SK-N-SH (cell line): ENCODE measurements at regions not wholly inside any gene's neighbourhood (a gene's known extent, or its start where the extent isn't known, plus 50 kb on each side); places are given as distances from the start of the nearest gene placed in this dataset.

Source experiments
- CTCF ChIA-PET: fragments of 300-600, 350-600 bp; formaldehyde crosslinking; extraction: SDS; loops from one replicate; lab custom pipeline; 2021; lab: Yijun Ruan, JAX
- POLR2A ChIA-PET: fragments of 350-600 bp; sonication (Branson Sonifier 250); formaldehyde crosslinking; extraction: SDS; loops from one replicate; lab custom pipeline; 2020; ENCODE audit warnings: antibody characterized with exemption, inconsistent platforms; lab: Yijun Ruan, JAX
- DNase-seq: peaks from one replicate; pipeline ENCODE4 v3.0.0; 2012
- H2AFZ ChIP-seq: fragments of 200-600 bp; sonication (generic); 2 replicates; pipeline ENCODE4 v1.8.1; 2016; ENCODE audit warnings: antibody characterized with exemption, mild to moderate bottlenecking, low read depth
- H3F3A ChIP-seq: fragments of 200-600 bp; sonication (generic); replicated peaks from 2 replicates; pipeline ENCODE3; 2016; ENCODE audit warnings: antibody characterized with exemption, mild to moderate bottlenecking; ENCODE audit not compliant: insufficient read depth
- H3K27ac ChIP-seq, 2 experiments: fragments of 200-500 bp in 1 of 2; fragments of 200-600 bp in 1 of 2; sonication (Bioruptor generic) in 1 of 2; sonication (generic), shearing (Covaris generic) in 1 of 2; 2 replicates each; pipeline versions ENCODE4 v1.5.1 to v1.6.1; 2014 to 2016; ENCODE audit warnings: low read depth in 2 of 2, inconsistent platforms in 1 of 2, low read length in 1 of 2, mild to moderate bottlenecking in 1 of 2, mixed read lengths in 1 of 2
- H3K27me3 ChIP-seq: fragments of 200-600 bp; sonication (generic), shearing (Covaris generic); 2 replicates; pipeline ENCODE4 v1.6.1; 2016; ENCODE audit warnings: mixed run types; ENCODE audit not compliant: insufficient read depth
- H3K36me3 ChIP-seq, 2 experiments: fragments of 200-500 bp in 1 of 2; fragments of 200-600 bp in 1 of 2; sonication (Bioruptor generic) in 1 of 2; sonication (generic) in 1 of 2; replicated peaks in 1 of 2; 2 replicates each; pipeline versions ENCODE3 to v1.5.1; 2014 to 2016; ENCODE audit warnings: low read length in 1 of 2, mild to moderate bottlenecking in 1 of 2; ENCODE audit not compliant: insufficient read depth in 2 of 2, control insufficient read depth in 1 of 2
- H3K4me1 ChIP-seq, 2 experiments: fragments of 200-500 bp in 1 of 2; fragments of 200-600 bp in 1 of 2; sonication (Bioruptor generic) in 1 of 2; sonication (generic), shearing (Covaris generic) in 1 of 2; 2 replicates each; pipeline versions ENCODE4 v1.5.1 to v1.6.1; 2014 to 2016; ENCODE audit warnings: low read depth in 1 of 2, low read length in 1 of 2, mixed run types in 1 of 2; ENCODE audit not compliant: insufficient read depth in 2 of 2, control insufficient read depth in 1 of 2
- H3K4me2 ChIP-seq: fragments of 200-600 bp; sonication (generic), shearing (Covaris generic); 2 replicates; pipeline ENCODE4 v1.6.1; 2017; ENCODE audit warnings: mixed run types
- H3K4me3 ChIP-seq, 2 experiments: fragments of 200-500 bp in 1 of 2; fragments of 200-600 bp in 1 of 2; sonication (Bioruptor generic) in 1 of 2; sonication (generic), shearing (Covaris generic) in 1 of 2; 2 replicates each; pipeline versions ENCODE4 v1.5.1 to v1.8.1; 2014 to 2016; ENCODE audit warnings: low read depth in 2 of 2, inconsistent platforms in 1 of 2, low read length in 1 of 2, mild to moderate bottlenecking in 1 of 2, mixed read lengths in 1 of 2, moderate library complexity in 1 of 2
- H3K79me2 ChIP-seq: fragments of 200-600 bp; sonication (generic); 2 replicates; pipeline ENCODE4 v1.8.1; 2017; ENCODE audit warnings: mild to moderate bottlenecking; ENCODE audit not compliant: insufficient read depth
- H3K9ac ChIP-seq: fragments of 200-600 bp; sonication (generic); 2 replicates; pipeline ENCODE4 v1.6.1; 2017; ENCODE audit warnings: mixed run types
- H3K9me2 ChIP-seq: fragments of 200-600 bp; sonication (generic); 2 replicates; pipeline ENCODE4 v1.6.1; 2017; ENCODE audit warnings: mixed run types
- H3K9me3 ChIP-seq: fragments of 200-600 bp; sonication (generic); 2 replicates; pipeline ENCODE4 v1.6.1; 2017; ENCODE audit warnings: mixed run types, mild to moderate bottlenecking, moderate library complexity
- H4K20me1 ChIP-seq: fragments of 200-600 bp; sonication (generic); 2 replicates; pipeline ENCODE4 v1.6.1; 2017; ENCODE audit warnings: mild to moderate bottlenecking, mixed run types; ENCODE audit not compliant: insufficient read depth
- CHD2 ChIP-seq: fragments of 150-350 bp; IDR thresholded peaks from 2 replicates; pipeline ENCODE4 v1.6.1; 2018; ENCODE audit warnings: low read length; ENCODE audit not compliant: partially characterized antibody
- ELF1 ChIP-seq: IDR thresholded peaks from 2 replicates; pipeline ENCODE4 v1.4.0; 2012
- EP300 ChIP-seq, 2 experiments: IDR thresholded peaks; 2 replicates each; pipeline versions ENCODE4 v1.4.0 to v1.6.1; 2012; ENCODE audit warnings: borderline replicate concordance in 1 of 2, low read depth in 1 of 2, low read length in 1 of 2
- FOSL2 ChIP-seq: IDR thresholded peaks from 2 replicates; pipeline ENCODE4 v1.4.0; 2012; ENCODE audit warnings: low read depth, mild to moderate bottlenecking, moderate library complexity, borderline replicate concordance
- IRF3 ChIP-seq: fragments of 150-350 bp; IDR thresholded peaks from 2 replicates; pipeline ENCODE4 v1.6.1; 2016; ENCODE audit warnings: mild to moderate bottlenecking, low read depth, low read length
- JUND ChIP-seq: IDR thresholded peaks from 2 replicates; pipeline ENCODE4 v1.4.0; 2012
- MAX ChIP-seq: IDR thresholded peaks from 2 replicates; pipeline ENCODE4 v1.4.0; 2012; ENCODE audit warnings: low read depth
- MXI1 ChIP-seq: IDR thresholded peaks from 2 replicates; pipeline ENCODE4 v1.6.1; 2012; ENCODE audit warnings: mild to moderate bottlenecking, low read depth, low read length, improper control_type of control experiment
- NFIC ChIP-seq: IDR thresholded peaks from 2 replicates; pipeline ENCODE4 v1.4.0; 2012; ENCODE audit warnings: borderline replicate concordance
- NRF1 ChIP-seq: IDR thresholded peaks from 2 replicates; pipeline ENCODE4 v1.6.1; 2012; ENCODE audit warnings: low read depth, mild to moderate bottlenecking, low read length
- POLR2AphosphoS5 ChIP-seq: IDR thresholded peaks from 2 replicates; pipeline ENCODE4 v1.6.1; 2012; ENCODE audit warnings: low read depth, low read length
- RAD21 ChIP-seq: IDR thresholded peaks from 2 replicates; pipeline ENCODE4 v1.6.1; 2012; ENCODE audit warnings: mild to moderate bottlenecking, low read length
- REST ChIP-seq: IDR thresholded peaks from 2 replicates; pipeline ENCODE4 v1.6.1; 2012; ENCODE audit warnings: mild to moderate bottlenecking, low read depth, low read length, moderate library complexity
- RFX5 ChIP-seq: IDR thresholded peaks from 2 replicates; pipeline ENCODE4 v1.6.1; 2012; ENCODE audit warnings: mild to moderate bottlenecking, improper control_type of control experiment, low read length
- RXRA ChIP-seq: IDR thresholded peaks from 2 replicates; pipeline ENCODE4 v1.4.0; 2012; ENCODE audit warnings: low read depth, mild to moderate bottlenecking, borderline replicate concordance
- SIN3A ChIP-seq: IDR thresholded peaks from 2 replicates; pipeline ENCODE4 v1.6.1; 2012; ENCODE audit warnings: low read depth, mild to moderate bottlenecking, low read length, moderate library complexity, borderline replicate concordance
- SMC3 ChIP-seq: IDR thresholded peaks from 2 replicates; pipeline ENCODE4 v1.6.1; 2012; ENCODE audit warnings: low read depth, low read length, improper control_type of control experiment
- TEAD4 ChIP-seq: IDR thresholded peaks from 2 replicates; pipeline ENCODE4 v1.4.0; 2012; ENCODE audit warnings: mild to moderate bottlenecking, borderline replicate concordance; ENCODE audit not compliant: insufficient read depth
- WGBS: methylation state at CpG from one replicate; pipeline ENCODE4 v1.1.6; 2017; ENCODE audit warnings: low lambda C conversion rate; 5-methylcytosine and 5-hydroxymethylcytosine counted together
- TF ChIP-seq, protein P1 (sequence below): fragments of 150-350 bp; IDR thresholded peaks from 2 replicates; pipeline ENCODE4 v1.6.1; 2017; ENCODE audit warnings: antibody characterized with exemption, low read length, low read depth, borderline replicate concordance

DNA sequence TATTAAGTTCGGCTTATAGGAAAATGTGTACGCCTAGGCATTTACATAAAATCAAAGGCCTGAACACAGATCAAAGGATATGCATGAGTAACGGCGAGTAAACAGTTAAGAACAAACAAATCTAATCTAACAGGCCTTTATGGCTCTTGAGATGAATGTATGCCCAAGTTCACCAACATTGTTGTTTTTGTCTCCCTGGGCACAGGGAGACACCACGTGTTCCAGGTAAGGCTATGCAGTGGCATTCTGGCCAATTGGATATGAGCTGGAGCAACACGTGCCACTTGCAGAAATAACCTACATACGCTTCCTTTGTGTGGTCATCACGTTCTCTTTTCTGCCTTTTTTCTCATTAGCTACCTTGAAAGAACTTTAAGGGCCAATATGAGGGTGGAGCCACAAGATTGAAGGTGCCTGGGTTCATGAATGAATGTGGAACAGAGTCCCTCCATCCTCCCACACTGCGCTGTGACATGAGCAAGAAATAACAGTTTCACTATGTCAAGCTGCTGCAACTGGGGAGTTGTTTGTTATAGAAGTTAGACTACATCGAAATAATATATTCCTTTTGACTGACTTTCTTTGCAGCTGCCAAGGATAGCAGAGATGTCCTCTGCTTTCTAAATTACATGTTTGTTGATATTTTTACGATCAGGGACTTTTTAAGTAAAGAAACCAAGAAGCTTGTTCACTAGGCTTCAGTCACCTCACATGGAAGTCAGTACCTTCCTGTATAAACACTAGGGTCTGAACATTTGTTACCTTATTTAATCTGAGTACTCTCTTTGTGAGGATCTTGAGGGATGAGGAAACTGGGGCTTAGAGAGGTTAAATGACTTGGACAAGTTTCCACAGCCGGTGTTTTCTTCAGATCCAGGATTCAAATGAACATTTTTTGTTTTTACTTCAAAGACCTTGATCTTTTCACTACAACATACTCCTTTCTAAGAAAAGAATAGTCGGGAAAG is 427.5 kb upstream of the TBL1XR1 start:
- no peak overlapping the region for H2AFZ ChIP-seq

DNA sequence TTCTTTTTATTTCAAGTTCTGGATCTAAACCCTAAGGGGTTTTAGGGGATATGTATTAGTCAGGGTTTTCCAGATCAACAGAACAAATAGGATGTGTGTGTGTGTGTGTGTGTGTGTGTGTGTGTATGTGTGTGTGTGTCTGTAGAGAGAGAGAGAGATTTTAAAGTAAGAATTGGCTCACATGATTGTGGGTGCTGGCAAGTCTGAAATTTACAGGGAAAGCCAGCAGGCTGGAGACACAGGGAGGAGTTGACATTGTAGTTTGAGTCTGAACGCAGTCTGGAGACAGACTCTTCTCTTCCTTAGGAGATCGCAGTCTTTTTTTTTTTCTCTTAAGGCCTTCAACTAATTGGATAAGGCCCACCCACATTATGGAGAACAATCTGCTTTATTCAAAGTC is 428.8 kb upstream of the TBL1XR1 start:
- no peak overlapping the region for H3K4me3 ChIP-seq
- H3K4me1 ChIP-seq: peaks cover 0 to 3% of the 10 kb centered on the region in 2 experiments; a peak in 3 of 4 replicates
- CTCF ChIA-PET: no interaction called here
- no peaks in the 10 kb centered on the region for H4K20me1 ChIP-seq
- DNase-seq: no peak
- no peaks in the 10 kb centered on the region for H3K9me2 ChIP-seq
- POLR2A ChIA-PET: no interaction called here
- H2AFZ ChIP-seq: no peak overlapping the region
- no peaks in the 10 kb centered on the region for H3K36me3 ChIP-seq
- no peak overlapping the region for H3K9ac ChIP-seq
- no peak overlapping the region for H3K27ac ChIP-seq
- H3K9me3 ChIP-seq: no peaks in the 10 kb centered on the region
- H3K4me2 ChIP-seq: no peak overlapping the region
- H3K79me2 ChIP-seq: no peaks in the 10 kb centered on the region
- WGBS: 93% methylated on average over 2 of the region's 2 CpGs
- H3K27me3 ChIP-seq: no peaks in the 10 kb centered on the region
- no peaks in the 10 kb centered on the region for H3F3A ChIP-seq
- TF ChIP-seq ELF1 (no peak), NFIC (no peak), RFX5 (no peak), TEAD4 (no peak), MXI1 (no peak), RAD21 (no peak), RXRA (no peak), JUND (no peak), REST (no peak), IRF3 (no peak), CHD2 (no peak), SMC3 (no peak), NRF1 (no peak), POLR2AphosphoS5 (no peak), MAX (no peak), SIN3A (no peak)

More for the DNA sequence above, 427.5 kb upstream of the TBL1XR1 start:
- H3K4me2 ChIP-seq: no peak overlapping the region
- no peaks in the 10 kb centered on the region for H3K36me3 ChIP-seq
- no peak overlapping the region for H3K9ac ChIP-seq
- no peaks in the 10 kb centered on the region for H3K79me2 ChIP-seq
- H3F3A ChIP-seq: no peaks in the 10 kb centered on the region
- H4K20me1 ChIP-seq: no peaks in the 10 kb centered on the region
- no peaks in the 10 kb centered on the region for H3K27me3 ChIP-seq
- H3K9me3 ChIP-seq: no peaks in the 10 kb centered on the region
- no peak overlapping the region for H3K27ac ChIP-seq
- POLR2A ChIA-PET: no interaction called here
- CTCF ChIA-PET: no interaction called here
- H3K4me1 ChIP-seq: peaks cover 0 to 3% of the 10 kb centered on the region in 2 experiments; a peak in 3 of 4 replicates
- H3K4me3 ChIP-seq: no peak overlapping the region
- H3K9me2 ChIP-seq: no peaks in the 10 kb centered on the region
- 93% methylated on average over 13 of the region's 13 CpGs for WGBS
- TF ChIP-seq EP300 (IDR thresholded peaks at IDR 0.05; ENCODE audit: borderline replicate concordance in 1 of 2, low read depth in 1 of 2, low read length in 1 of 2) (no peak), FOSL2 (no peak), MAX (no peak)
- TF ChIP-seq, protein P1, sequence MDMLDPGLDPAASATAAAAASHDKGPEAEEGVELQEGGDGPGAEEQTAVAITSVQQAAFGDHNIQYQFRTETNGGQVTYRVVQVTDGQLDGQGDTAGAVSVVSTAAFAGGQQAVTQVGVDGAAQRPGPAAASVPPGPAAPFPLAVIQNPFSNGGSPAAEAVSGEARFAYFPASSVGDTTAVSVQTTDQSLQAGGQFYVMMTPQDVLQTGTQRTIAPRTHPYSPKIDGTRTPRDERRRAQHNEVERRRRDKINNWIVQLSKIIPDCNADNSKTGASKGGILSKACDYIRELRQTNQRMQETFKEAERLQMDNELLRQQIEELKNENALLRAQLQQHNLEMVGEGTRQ: no peak
- no peak for DNase-seq
